Spleen (tissue), 11 donors: ENCODE measurements at regions not wholly inside any gene's neighbourhood (a gene's known extent, or its start where the extent isn't known, plus 50 kb on each side); places are given as distances from the start of the nearest gene placed in this dataset.

ENCODE experiments used
- DNase-seq: peaks from one replicate; pipeline ENCODE4 v3.0.0-alpha.2; 2020
- H3K27ac ChIP-seq, 8 donors: fragments of 200-600 bp; sonication (generic) in 7 of 8; 1 replicate in 4 of 8; 2 replicates in 4 of 8; pipeline versions ENCODE4 v1.5.0 to v1.8.0; 2016 to 2021; ENCODE audit warnings: inconsistent platforms in 4 of 8, mild to moderate bottlenecking in 4 of 8, moderate library complexity in 1 of 8
- H3K27me3 ChIP-seq, 7 donors: fragments of 200-600 bp; sonication (generic) in 6 of 7; replicated peaks in 1 of 7; 1 replicate in 4 of 7; 2 replicates in 3 of 7; pipeline versions ENCODE4 v1.5.0 to v1.8.0; 2016 to 2021; ENCODE audit warnings: inconsistent platforms in 3 of 7, mild to moderate bottlenecking in 1 of 7
- H3K36me3 ChIP-seq, 6 donors: fragments of 200-600 bp; sonication (generic) in 5 of 6; 1 replicate in 4 of 6; 2 replicates in 2 of 6; pipeline versions ENCODE4 v1.5.0 to v1.8.0; 2016 to 2021; ENCODE audit warnings: inconsistent platforms in 2 of 6
- H3K4me1 ChIP-seq, 6 donors: fragments of 200-600 bp; sonication (generic) in 5 of 6; 1 replicate in 3 of 6; 2 replicates in 3 of 6; pipeline versions ENCODE4 v1.5.0 to v1.8.0; 2016 to 2021; ENCODE audit warnings: inconsistent platforms in 3 of 6
- H3K4me3 ChIP-seq, 8 donors: fragments of 200-600 bp; sonication (generic) in 7 of 8; 1 replicate in 4 of 8; 2 replicates in 4 of 8; pipeline versions ENCODE4 v1.5.0 to v1.8.0; 2016 to 2021; ENCODE audit warnings: inconsistent platforms in 4 of 8, mild to moderate bottlenecking in 4 of 8, moderate library complexity in 2 of 8
- H3K9me3 ChIP-seq, 8 donors: fragments of 200-600 bp; sonication (generic) in 7 of 8; 1 replicate in 4 of 8; 2 replicates in 4 of 8; pipeline versions ENCODE4 v1.5.0 to v1.8.0; 2016 to 2021; ENCODE audit warnings: inconsistent platforms in 4 of 8
- CTCF ChIP-seq, 11 experiments: fragments of 200-600 bp in 7 of 11; fragments of 450-650 bp in 4 of 11; sonication (generic) in 4 of 11; IDR thresholded peaks in 8 of 11; conservative IDR thresholded peaks in 3 of 11; 1 replicate in 7 of 11; 2 replicates in 4 of 11; pipeline versions ENCODE4 v1.4.0 to v1.8.0; 2016 to 2021; ENCODE audit warnings: antibody characterized with exemption in 11 of 11, inconsistent platforms in 4 of 11, mild to moderate bottlenecking in 1 of 11
- POLR2A ChIP-seq, 3 donors: fragments of 450-650 bp; IDR thresholded peaks; one replicate each; pipeline ENCODE4 v1.5.1; 2017; ENCODE audit warnings: antibody characterized with exemption in 3 of 3, mild to moderate bottlenecking in 1 of 3
- POLR2AphosphoS5 ChIP-seq, 3 donors: sonication (generic); formaldehyde crosslinking; IDR thresholded peaks; one replicate each; pipeline ENCODE4 v1.5.1; 2017; ENCODE audit warnings: antibody characterized with exemption in 3 of 3
- WGBS, 5 donors: extraction: QIAGEN DNeasy Blood & Tissue Kit in 3 of 5; methylation state at CpG; one replicate each; pipeline versions ENCODE4 v1.1.5 to v1.1.7; 2013 to 2018; 5-methylcytosine and 5-hydroxymethylcytosine counted together
- intact Hi-C: fragments of 100-400 bp; cut with DNase I; formaldehyde crosslinking; loops from one replicate; pipeline ENCODE4 v1.15.0; 2023; ENCODE audit warnings: low total_unique reads
- donor health status: healthy with polysubstance abuse.
- donor health status: DM: no; HTN: no; CAD: no; lungs with moderate emphysema.
- donor health status: DM: no; HTN: no; CAD: no.
- donor health status: Bipolar disorder and iron deficiency.
- donor health status: healthy.
- donor health status: DM: no; HTN: no; CAD: no.
- donor health status: DM: yes; HTN: yes; CAD: no.

DNA sequence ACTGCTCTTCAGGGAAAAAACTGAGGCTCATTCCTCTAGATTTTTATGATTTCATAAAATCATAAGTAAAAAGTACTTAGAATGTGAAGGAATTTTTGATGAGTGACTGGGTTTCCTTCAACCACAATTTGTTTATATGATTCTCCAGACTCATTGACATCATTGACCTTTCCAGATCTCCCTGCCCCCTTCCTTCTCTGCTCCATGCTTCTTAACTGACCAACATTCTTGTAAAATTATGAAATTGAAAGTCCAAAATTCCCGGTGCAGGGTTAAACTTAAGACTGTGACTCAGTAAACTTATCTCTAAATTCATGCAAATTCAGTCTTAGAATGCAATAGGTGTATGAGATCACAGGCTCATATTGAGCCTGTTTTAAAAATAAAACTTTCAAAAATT lies 648.9 kb downstream of the TDRD15 start:
- Histone ChIP-seq H3K4me1 (no peaks in the 10 kb centered on the region), H3K36me3 (no peaks in the 10 kb centered on the region), H3K27ac (no peak overlapping the region), H3K4me3 (no peak overlapping the region), H3K27me3 (no peaks in the 10 kb centered on the region), H3K9me3 (no peaks in the 10 kb centered on the region)
- no peak for DNase-seq
- WGBS, 5 donors, result 58 to 79% (median 65%) methylated on average over 1 of the region's 1 CpG
- TF ChIP-seq CTCF (IDR thresholded peaks at IDR 0.05 in 8 of 11, conservative IDR thresholded peaks at IDR 0.05 in 3 of 11), result no peak
- TF ChIP-seq POLR2AphosphoS5 (IDR thresholded peaks at IDR 0.05), result no peak
- TF ChIP-seq POLR2A (IDR thresholded peaks at IDR 0.05), result no peak
- intact Hi-C loops, result no loop called here

DNA sequence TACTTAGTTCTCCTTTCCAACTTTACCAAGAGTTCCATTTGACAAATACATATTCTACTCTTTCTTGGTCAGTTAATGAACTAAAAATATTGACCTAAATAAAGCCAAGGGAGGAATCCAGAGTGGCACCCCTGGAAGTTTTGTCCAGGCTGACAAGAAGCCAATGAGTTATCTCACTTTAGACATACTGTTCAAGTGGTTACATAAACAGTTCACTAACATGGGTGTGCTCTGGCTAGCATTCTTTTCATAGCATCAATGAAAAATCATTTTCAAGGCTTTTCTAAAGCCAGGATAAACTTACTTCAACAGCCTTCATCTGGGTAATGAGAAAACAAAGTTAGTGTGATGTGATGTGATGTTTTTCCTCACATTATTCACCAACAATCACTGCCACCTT lies 649.4 kb downstream of the TDRD15 start:
- H3K27me3 ChIP-seq, result no peaks in the 10 kb centered on the region
- intact Hi-C loops, result no loop called here
- no peak overlapping the region for H3K27ac ChIP-seq
- no peaks in the 10 kb centered on the region for H3K36me3 ChIP-seq
- no peak overlapping the region for H3K4me3 ChIP-seq
- no peak for TF ChIP-seq POLR2AphosphoS5 (IDR thresholded peaks at IDR 0.05)
- H3K4me1 ChIP-seq, result no peaks in the 10 kb centered on the region
- no peaks in the 10 kb centered on the region for H3K9me3 ChIP-seq
- DNase-seq, result no peak

- H3K36me3 ChIP-seq, result no peaks in the 10 kb centered on the region
- WGBS, 5 donors, result 42 to 60% (median 53%) methylated on average over 6 of the region's 6 CpGs
- H3K4me1 ChIP-seq, result no peaks in the 10 kb centered on the region
- no peak overlapping the region for H3K27ac ChIP-seq
- intact Hi-C loops, result no loop called here
- no peak for TF ChIP-seq POLR2AphosphoS5 (IDR thresholded peaks at IDR 0.05)
- TF ChIP-seq CTCF (IDR thresholded peaks at IDR 0.05 in 8 of 11, conservative IDR thresholded peaks at IDR 0.05 in 3 of 11), result no peak
- no peak for TF ChIP-seq POLR2A (IDR thresholded peaks at IDR 0.05)
- no peak for DNase-seq
- H3K4me3 ChIP-seq, result no peak overlapping the region
- H3K27me3 ChIP-seq, result no peaks in the 10 kb centered on the region
- H3K9me3 ChIP-seq, result no peaks in the 10 kb centered on the region
Measured at GRCh38 chr2:21774691-21775368, 651.1 kb downstream of the TDRD15 start.

GRCh38 chr2:21779786-21780185 lies 656.0 kb downstream of the TDRD15 start:
- no peaks in the 10 kb centered on the region for H3K4me1 ChIP-seq
- no peak for TF ChIP-seq POLR2A (IDR thresholded peaks at IDR 0.05)
- no peak overlapping the region for H3K27ac ChIP-seq
- intact Hi-C loops, result no loop called here
- no peaks in the 10 kb centered on the region for H3K36me3 ChIP-seq
- H3K27me3 ChIP-seq, result no peaks in the 10 kb centered on the region
- no peak overlapping the region for H3K4me3 ChIP-seq
- no peak for DNase-seq
- no peaks in the 10 kb centered on the region for H3K9me3 ChIP-seq
- WGBS, 5 donors, result 83 to 100% (median 97%) methylated on average over 1 of the region's 1 CpG

DNA sequence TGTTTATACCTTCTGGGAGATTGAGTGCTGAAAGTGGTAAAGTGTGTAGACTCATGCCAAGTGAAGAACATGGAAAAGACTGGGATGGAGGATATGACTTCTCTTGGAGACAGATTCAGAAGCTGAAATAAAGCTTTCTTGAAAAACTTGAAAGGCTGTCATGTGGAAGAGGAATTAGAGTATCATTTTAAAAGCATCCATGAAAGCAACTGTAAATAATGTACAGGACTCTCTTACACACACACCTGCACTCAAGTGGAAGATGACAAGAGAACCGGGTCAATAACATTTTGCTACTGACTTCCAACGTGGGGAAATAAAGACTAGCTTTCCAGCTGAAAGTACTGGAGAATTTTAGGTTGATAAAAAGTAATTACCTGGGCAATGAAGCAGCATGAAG lies 658.2 kb downstream of the TDRD15 start:
- Histone ChIP-seq H3K4me1 (no peaks in the 10 kb centered on the region), H3K9me3 (no peaks in the 10 kb centered on the region), H3K27ac (no peak overlapping the region), H3K27me3 (no peaks in the 10 kb centered on the region), H3K4me3 (no peak overlapping the region), H3K36me3 (no peaks in the 10 kb centered on the region)
- WGBS, 5 donors, result 72 to 77% (median 76%) methylated on average over 2 of the region's 2 CpGs
- DNase-seq, result no peak
- intact Hi-C loops, result no loop called here
- TF ChIP-seq POLR2AphosphoS5 (IDR thresholded peaks at IDR 0.05) (no peak), CTCF (IDR thresholded peaks at IDR 0.05 in 8 of 11, conservative IDR thresholded peaks at IDR 0.05 in 3 of 11) (no peak), POLR2A (IDR thresholded peaks at IDR 0.05) (no peak)
